Activated T-cell treated with anti-CD3 and anti-CD28 coated beads, Interleukin-2, amount 50 U/mL, for 72 hours (primary cell): ENCODE measurements at regions not wholly inside any gene's neighbourhood (a gene's known extent, or its start where the extent isn't known, plus 50 kb on each side); places are given as distances from the start of the nearest gene placed in this dataset.
"Not testable (repeated sequence)": the region's sequence is repeated elsewhere in the genome, so short reads cannot be mapped to it uniquely, and the experiment has no call there.

Experiments
- ATAC-seq, 2 donors: fragments of 150-1000 bp; cut with Tn5 transposase; replicated peaks in 1 of 2; 2 replicates each; pipeline ENCODE4 v1.10.0; 2021; ENCODE audit warnings: moderate library complexity in 2 of 2, mild to moderate bottlenecking in 1 of 2
- DNase-seq, 2 donors: peaks; one replicate each; pipeline ENCODE4 v3.0.0; 2021 to 2022; ENCODE audit warnings: mixed read lengths in 1 of 2
- H3K27ac Mint-ChIP-seq: one replicate; pipeline ENCODE4 v1.8.0; 2022; ENCODE audit warnings: mild to moderate bottlenecking, moderate library complexity, mixed read lengths
- H3K27me3 Mint-ChIP-seq: one replicate; pipeline ENCODE4 v1.8.0; 2022; ENCODE audit warnings: low read depth, mixed read lengths
- H3K36me3 Mint-ChIP-seq, 2 donors: one replicate each; pipeline ENCODE4 v1.8.0; 2022; ENCODE audit warnings: mixed read lengths in 2 of 2, mild to moderate bottlenecking in 1 of 2; ENCODE audit not compliant: insufficient read depth in 2 of 2
- H3K4me1 Mint-ChIP-seq: one replicate; pipeline ENCODE4 v1.8.0; 2022; ENCODE audit warnings: low read depth, mixed read lengths
- H3K4me3 Mint-ChIP-seq, 2 donors: one replicate each; pipeline ENCODE4 v1.8.0; 2022; ENCODE audit warnings: mild to moderate bottlenecking in 2 of 2, mixed read lengths in 2 of 2, moderate library complexity in 2 of 2
- H3K9me3 Mint-ChIP-seq, 2 donors: one replicate each; pipeline ENCODE4 v1.8.0; 2022; ENCODE audit warnings: mixed read lengths in 2 of 2

DNA sequence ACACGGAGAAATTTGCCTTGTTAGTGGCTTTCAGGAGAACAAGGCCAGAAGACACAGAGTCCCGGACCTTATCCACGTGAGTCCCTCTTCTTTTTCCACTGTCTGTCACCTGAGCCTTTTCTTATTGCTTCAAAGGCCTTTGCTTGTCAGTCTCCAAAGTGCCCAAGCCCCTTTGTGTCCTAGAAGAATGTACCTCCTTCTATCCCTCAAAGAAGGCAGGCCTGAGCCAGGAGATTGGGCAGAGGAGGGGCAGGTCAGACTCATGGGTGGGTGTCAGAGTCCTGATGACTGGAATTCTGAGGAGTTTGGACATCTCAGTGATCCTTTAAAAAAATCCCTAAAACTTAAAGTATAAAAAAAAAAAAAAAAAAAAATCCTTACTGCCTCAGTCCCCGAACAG is 299.6 kb upstream of the NCAM1 start:
- Mint-ChIP-seq H3K27ac (no peak overlapping the region), H3K27me3 (no peaks in the 10 kb centered on the region), H3K4me1 (no peaks in the 10 kb centered on the region), H3K36me3 (no peaks in the 10 kb centered on the region), H3K4me3 (no peak overlapping the region), H3K9me3 (no peaks in the 10 kb centered on the region)
- ATAC-seq, result no peak
- DNase-seq, result no peak

- no peak overlapping the region for H3K27ac Mint-ChIP-seq
- no peaks in the 10 kb centered on the region for H3K27me3 Mint-ChIP-seq
- H3K9me3 Mint-ChIP-seq, result no peaks in the 10 kb centered on the region
- H3K4me3 Mint-ChIP-seq, result no peak overlapping the region
- ATAC-seq (no peak), DNase-seq (no peak)
- H3K36me3 Mint-ChIP-seq, result no peaks in the 10 kb centered on the region
- H3K4me1 Mint-ChIP-seq, result no peaks in the 10 kb centered on the region
Measured at GRCh38 chr11:112662554-112662953, 298.7 kb upstream of the NCAM1 start.

- DNase-seq (no peak), ATAC-seq (no peak)
- no peak overlapping the region for H3K27ac Mint-ChIP-seq
- no peaks in the 10 kb centered on the region for H3K27me3 Mint-ChIP-seq
- no peaks in the 10 kb centered on the region for H3K9me3 Mint-ChIP-seq
- H3K4me3 Mint-ChIP-seq, result no peak overlapping the region
- no peaks in the 10 kb centered on the region for H3K36me3 Mint-ChIP-seq
- H3K4me1 Mint-ChIP-seq, result no peaks in the 10 kb centered on the region
Measured at GRCh38 chr11:112663947-112664634, 297.1 kb upstream of the NCAM1 start.

DNA sequence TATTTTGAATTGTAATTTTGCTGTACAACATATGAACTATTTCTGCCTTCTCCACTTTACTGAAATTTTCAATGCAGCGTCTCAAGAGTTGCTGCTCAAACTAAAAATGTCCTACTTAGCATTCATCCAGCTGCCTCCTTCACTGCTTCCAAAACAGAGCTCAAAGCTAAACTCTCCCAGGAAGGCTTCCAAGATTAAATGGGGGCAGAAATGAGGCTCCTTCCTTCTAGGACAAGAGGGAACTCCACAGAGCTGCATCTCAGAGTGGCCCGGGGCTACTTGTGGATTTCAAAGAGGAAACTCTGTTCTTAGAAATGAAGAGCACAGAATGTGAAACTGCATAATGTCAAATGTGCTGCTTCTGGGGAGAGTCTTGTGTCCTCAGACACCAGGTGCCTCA is 295.9 kb upstream of the NCAM1 start:
- Mint-ChIP-seq H3K27me3 (no peaks in the 10 kb centered on the region), H3K4me3 (no peak overlapping the region), H3K9me3 (no peaks in the 10 kb centered on the region), H3K27ac (no peak overlapping the region), H3K36me3 (no peaks in the 10 kb centered on the region), H3K4me1 (no peaks in the 10 kb centered on the region)
- no peak for ATAC-seq
- DNase-seq, result no peak

DNA sequence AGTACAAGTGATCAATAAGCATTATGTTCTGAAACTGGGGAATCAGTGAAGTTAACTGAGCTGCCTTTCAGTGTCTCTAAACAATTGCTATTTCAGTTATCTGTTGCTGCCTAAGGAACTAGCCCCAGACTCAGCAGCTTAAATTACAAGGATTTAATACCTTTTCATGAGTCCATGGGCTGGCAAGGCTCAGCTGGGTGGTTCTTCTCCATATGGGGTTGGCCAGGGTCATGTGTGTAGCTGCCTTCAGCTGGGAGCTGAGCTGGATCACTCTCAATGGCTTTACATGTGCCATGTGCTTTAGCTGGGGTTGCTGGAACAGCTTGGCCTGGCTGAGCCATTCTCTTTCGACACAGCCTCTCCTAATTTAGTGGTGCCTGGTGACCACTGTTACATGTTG is 295.0 kb upstream of the NCAM1 start:
- no peak overlapping the region for H3K4me3 Mint-ChIP-seq
- H3K36me3 Mint-ChIP-seq, result no peaks in the 10 kb centered on the region
- DNase-seq (no peak), ATAC-seq (no peak)
- H3K4me1 Mint-ChIP-seq, result no peaks in the 10 kb centered on the region
- H3K9me3 Mint-ChIP-seq, result no peaks in the 10 kb centered on the region
- no peaks in the 10 kb centered on the region for H3K27me3 Mint-ChIP-seq
- H3K27ac Mint-ChIP-seq, result no peak overlapping the region

- Mint-ChIP-seq H3K27ac (no peak overlapping the region), H3K4me1 (no peaks in the 10 kb centered on the region), H3K36me3 (no peaks in the 10 kb centered on the region), H3K4me3 (no peak overlapping the region), H3K9me3 (peaks cover 0 to 2% of the 10 kb centered on the region in 2 donors), H3K27me3 (no peaks in the 10 kb centered on the region)
- no peak for DNase-seq
- ATAC-seq, result no peak
Measured at GRCh38 chr11:112670806-112671570, 290.2 kb upstream of the NCAM1 start.

DNA sequence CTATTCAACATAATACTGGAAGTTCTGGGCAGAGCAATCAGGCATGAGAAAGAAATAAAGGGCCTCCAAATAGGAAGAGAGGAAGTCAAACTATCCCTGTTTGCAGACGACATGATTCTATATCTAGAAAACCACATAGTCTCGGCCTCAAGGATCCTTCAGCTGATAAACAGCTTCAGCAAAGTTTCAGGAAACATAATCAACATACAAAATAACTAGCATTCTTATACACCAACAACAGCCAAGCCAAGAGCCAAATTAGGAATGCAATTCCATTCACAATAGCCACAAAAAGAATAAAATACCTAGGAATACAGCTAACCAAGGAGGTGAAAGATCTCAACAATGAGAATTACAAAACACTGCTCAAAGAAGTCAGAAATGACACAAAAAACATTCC is 287.8 kb upstream of the NCAM1 start:
- not testable (repeated sequence) for H3K4me1 Mint-ChIP-seq, H3K36me3 Mint-ChIP-seq, H3K9me3 Mint-ChIP-seq, ATAC-seq, DNase-seq, H3K27me3 Mint-ChIP-seq, H3K27ac Mint-ChIP-seq, H3K4me3 Mint-ChIP-seq

- Mint-ChIP-seq H3K9me3 (peaks cover 2 to 4% of the 10 kb centered on the region in 2 donors), H3K4me3 (no peak overlapping the region), H3K27me3 (peaks cover 9% of the 10 kb centered on the region)
Measured at GRCh38 chr11:112685111-112685510, 276.1 kb upstream of the NCAM1 start.

DNA sequence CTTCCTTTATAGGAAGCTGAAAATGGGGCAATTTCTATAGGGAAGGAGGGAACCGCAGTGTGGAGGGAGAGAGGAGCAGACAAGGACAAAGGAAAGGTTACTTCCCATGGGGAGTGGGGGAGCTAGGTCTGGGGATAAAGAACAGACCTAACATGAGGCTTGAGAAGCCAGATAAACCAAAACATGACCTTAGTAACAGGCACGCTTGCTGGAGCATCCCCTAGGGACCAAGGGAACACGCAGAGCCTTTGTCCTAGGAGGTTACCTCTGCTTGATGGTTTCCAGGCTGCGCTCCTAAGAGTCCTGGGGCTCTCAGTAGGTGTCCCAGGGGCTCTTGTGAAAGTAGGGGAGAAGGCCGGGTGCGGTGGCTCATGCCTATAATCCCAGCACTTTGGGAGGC is 271.4 kb upstream of the NCAM1 start:
- Mint-ChIP-seq H3K4me1 (no peaks in the 10 kb centered on the region), H3K27me3 (peaks cover 9% of the 10 kb centered on the region), H3K4me3 (no peak overlapping the region), H3K27ac (no peak overlapping the region), H3K9me3 (no peaks in the 10 kb centered on the region), H3K36me3 (no peaks in the 10 kb centered on the region)
- DNase-seq (no peak), ATAC-seq (no peak)

More at GRCh38 chr11:112685111-112685510, 276.1 kb upstream of the NCAM1 start:
- no peak overlapping the region for H3K27ac Mint-ChIP-seq
- H3K4me1 Mint-ChIP-seq, result no peaks in the 10 kb centered on the region
- no peaks in the 10 kb centered on the region for H3K36me3 Mint-ChIP-seq
- no peak for DNase-seq
- ATAC-seq, result no peak

- Mint-ChIP-seq H3K36me3 (no peaks in the 10 kb centered on the region), H3K27ac (no peak overlapping the region), H3K4me3 (no peak overlapping the region), H3K9me3 (no peaks in the 10 kb centered on the region), H3K4me1 (no peaks in the 10 kb centered on the region), H3K27me3 (peaks cover 8% of the 10 kb centered on the region)
- DNase-seq, result no peak
- ATAC-seq, result no peak
Measured at GRCh38 chr11:112693781-112694180, 267.4 kb upstream of the NCAM1 start.

- Mint-ChIP-seq H3K27me3 (peaks cover 8% of the 10 kb centered on the region), H3K36me3 (no peaks in the 10 kb centered on the region), H3K4me1 (no peaks in the 10 kb centered on the region), H3K9me3 (no peaks in the 10 kb centered on the region), H3K27ac (no peak overlapping the region), H3K4me3 (no peak overlapping the region)
- ATAC-seq, result no peak
- no peak for DNase-seq
Measured at GRCh38 chr11:112694245-112694644, 267.0 kb upstream of the NCAM1 start.

GRCh38 chr11:112694813-112695212 is 266.4 kb upstream of the NCAM1 start:
- H3K4me1 Mint-ChIP-seq, result no peaks in the 10 kb centered on the region
- H3K4me3 Mint-ChIP-seq, result no peak overlapping the region
- no peak overlapping the region for H3K27ac Mint-ChIP-seq
- ATAC-seq (no peak), DNase-seq (no peak)
- H3K27me3 Mint-ChIP-seq, result peaks cover 8% of the 10 kb centered on the region
- H3K9me3 Mint-ChIP-seq, result no peaks in the 10 kb centered on the region
- no peaks in the 10 kb centered on the region for H3K36me3 Mint-ChIP-seq

DNA sequence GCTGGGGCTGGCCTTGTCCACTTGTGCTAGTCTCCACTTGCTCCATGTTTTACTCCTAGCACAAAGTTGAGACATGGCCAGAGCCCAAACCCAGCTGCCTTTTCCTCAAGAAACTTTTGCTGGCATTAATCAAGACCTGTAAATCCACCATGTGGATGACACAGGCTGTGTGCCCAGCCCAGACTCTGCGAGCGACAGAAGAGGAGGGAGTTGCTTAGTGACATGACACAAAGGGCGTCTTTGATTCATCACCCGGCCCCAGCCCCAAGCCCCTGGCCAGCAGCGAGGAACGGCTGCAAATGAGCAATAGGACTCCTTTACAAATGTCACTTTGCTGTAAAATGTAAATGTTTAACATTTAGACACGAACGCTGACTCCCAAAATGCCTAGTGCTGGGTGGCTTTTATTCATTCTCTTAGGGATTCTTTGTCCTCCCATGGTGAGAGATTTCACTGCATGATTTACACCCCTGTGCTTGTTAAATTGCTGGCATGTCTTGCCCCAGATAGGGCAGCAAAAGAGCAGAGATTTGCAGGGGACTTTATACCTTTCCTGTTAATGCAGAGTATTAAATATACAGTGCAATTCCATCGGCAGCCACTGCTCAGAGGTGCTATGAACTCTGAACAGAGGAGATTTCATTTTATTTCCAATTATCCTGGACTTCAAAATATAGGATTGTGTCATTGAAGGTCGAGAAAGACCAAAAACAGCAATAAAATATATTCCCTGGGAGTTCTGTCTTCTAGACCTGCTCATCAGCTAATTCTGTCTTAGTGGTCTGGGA is 263.6 kb upstream of the NCAM1 start:
- Mint-ChIP-seq H3K27me3 (peaks cover 8% of the 10 kb centered on the region), H3K27ac (no peak overlapping the region), H3K4me1 (no peaks in the 10 kb centered on the region), H3K9me3 (no peaks in the 10 kb centered on the region), H3K36me3 (no peaks in the 10 kb centered on the region), H3K4me3 (no peak overlapping the region)
- ATAC-seq, result no peak
- DNase-seq, result no peak
